Colonic mucosa (tissue), 4 donors: ENCODE measurements at regions not wholly inside any gene's neighbourhood (a gene's known extent, or its start where the extent isn't known, plus 50 kb on each side); places are given as distances from the start of the nearest gene placed in this dataset.

Experiments used
- DNase-seq: peaks from one replicate; pipeline ENCODE4 v3.0.0-alpha.2; 2020
- H3K27ac ChIP-seq: fragments of 200-600 bp; one replicate; pipeline ENCODE4 v1.8.0; 2021
- H3K27me3 ChIP-seq: fragments of 200-600 bp; one replicate; pipeline ENCODE4 v1.8.0; 2021
- H3K36me3 ChIP-seq: fragments of 200-600 bp; one replicate; pipeline ENCODE4 v1.8.0; 2021
- H3K4me1 ChIP-seq: fragments of 200-600 bp; one replicate; pipeline ENCODE4 v1.8.0; 2021; ENCODE audit warnings: mild to moderate bottlenecking
- H3K4me3 ChIP-seq: fragments of 200-600 bp; one replicate; pipeline ENCODE4 v1.8.0; 2021
- H3K9ac ChIP-seq, 2 donors: one replicate each; pipeline ENCODE4 v1.7.0; 2013; ENCODE audit warnings: control low read depth in 2 of 2, low read depth in 2 of 2, low read length in 2 of 2
- H3K9me3 ChIP-seq: fragments of 200-600 bp; one replicate; pipeline ENCODE4 v1.8.0; 2021
- CTCF ChIP-seq: fragments of 200-600 bp; IDR thresholded peaks from one replicate; pipeline ENCODE4 v1.8.0; 2022; ENCODE audit warnings: antibody characterized with exemption, mild to moderate bottlenecking
- intact Hi-C: fragments of 100-400 bp; cut with DNase I; formaldehyde crosslinking; loops from one replicate; pipeline ENCODE4 v1.14.1; 2022
- donor health status: healthy.
- donor health status: DM: no; HTN: no; CAD: no.
- donor health status: DM: no; HTN: no; CAD: no.

- no peaks in the 10 kb centered on the region for H3K27me3 ChIP-seq
- no peak for TF ChIP-seq CTCF
- H3K36me3 ChIP-seq: no peaks in the 10 kb centered on the region
- H3K27ac ChIP-seq: no peak overlapping the region
- intact Hi-C loops: no loop called here
- no peaks in the 10 kb centered on the region for H3K4me1 ChIP-seq
- H3K9ac ChIP-seq: no peak overlapping the region
- DNase-seq: no peak
- no peaks in the 10 kb centered on the region for H3K9me3 ChIP-seq
- H3K4me3 ChIP-seq: no peak overlapping the region
Observed at GRCh38 chr9:7415836-7416235, 383.7 kb downstream of the DMAC1 start.

DNA sequence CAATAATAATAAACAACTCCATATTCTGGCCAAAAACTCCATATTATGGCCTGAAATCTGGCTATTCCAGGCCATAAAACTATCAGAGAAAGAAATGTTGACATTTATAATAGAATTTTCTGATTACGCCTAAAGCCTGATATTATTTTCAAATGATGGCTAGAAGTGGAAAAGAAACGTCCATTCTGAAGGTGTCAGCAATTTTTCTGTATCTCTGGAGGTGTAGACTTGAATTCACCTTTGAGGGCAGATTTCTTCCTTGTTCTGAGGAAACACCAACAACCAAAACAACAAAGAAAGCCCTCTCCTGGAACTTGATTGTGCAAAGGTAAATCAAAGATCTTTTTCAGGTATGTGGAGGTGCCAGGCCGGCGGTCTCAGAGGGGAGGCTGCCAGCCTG, 390.7 kb downstream of the DMAC1 start:
- H3K4me1 ChIP-seq: no peaks in the 10 kb centered on the region
- TF ChIP-seq CTCF: no peak
- H3K27me3 ChIP-seq: no peaks in the 10 kb centered on the region
- no peak overlapping the region for H3K4me3 ChIP-seq
- H3K9ac ChIP-seq: no peak overlapping the region
- DNase-seq: no peak
- H3K27ac ChIP-seq: no peak overlapping the region
- intact Hi-C loops: no loop called here
- H3K36me3 ChIP-seq: no peaks in the 10 kb centered on the region
- no peaks in the 10 kb centered on the region for H3K9me3 ChIP-seq

DNA sequence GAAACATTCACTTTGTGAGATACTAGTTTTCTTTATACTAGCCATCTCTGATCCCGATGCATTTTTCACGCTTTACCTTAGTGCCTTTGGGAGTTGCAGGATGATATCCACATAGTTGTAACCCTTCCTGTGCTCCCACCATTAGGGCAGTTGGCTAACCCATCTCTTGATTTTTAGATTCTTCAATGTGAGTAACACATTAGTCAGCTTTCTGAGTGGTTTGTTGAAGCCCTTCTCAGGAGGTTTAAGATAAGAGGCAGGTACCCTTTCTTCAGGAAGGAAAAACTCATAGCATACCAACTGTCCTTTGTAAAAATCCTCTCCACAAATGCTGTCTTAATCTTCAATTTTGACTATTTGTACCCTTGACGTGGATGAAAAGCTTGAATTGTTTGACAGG, 392.3 kb downstream of the DMAC1 start:
- Histone ChIP-seq H3K4me3 (no peak overlapping the region), H3K27ac (no peak overlapping the region), H3K9ac (no peak overlapping the region), H3K27me3 (no peaks in the 10 kb centered on the region), H3K36me3 (no peaks in the 10 kb centered on the region), H3K9me3 (no peaks in the 10 kb centered on the region), H3K4me1 (no peaks in the 10 kb centered on the region)
- TF ChIP-seq CTCF: no peak
- intact Hi-C loops: no loop called here
- no peak for DNase-seq

DNA sequence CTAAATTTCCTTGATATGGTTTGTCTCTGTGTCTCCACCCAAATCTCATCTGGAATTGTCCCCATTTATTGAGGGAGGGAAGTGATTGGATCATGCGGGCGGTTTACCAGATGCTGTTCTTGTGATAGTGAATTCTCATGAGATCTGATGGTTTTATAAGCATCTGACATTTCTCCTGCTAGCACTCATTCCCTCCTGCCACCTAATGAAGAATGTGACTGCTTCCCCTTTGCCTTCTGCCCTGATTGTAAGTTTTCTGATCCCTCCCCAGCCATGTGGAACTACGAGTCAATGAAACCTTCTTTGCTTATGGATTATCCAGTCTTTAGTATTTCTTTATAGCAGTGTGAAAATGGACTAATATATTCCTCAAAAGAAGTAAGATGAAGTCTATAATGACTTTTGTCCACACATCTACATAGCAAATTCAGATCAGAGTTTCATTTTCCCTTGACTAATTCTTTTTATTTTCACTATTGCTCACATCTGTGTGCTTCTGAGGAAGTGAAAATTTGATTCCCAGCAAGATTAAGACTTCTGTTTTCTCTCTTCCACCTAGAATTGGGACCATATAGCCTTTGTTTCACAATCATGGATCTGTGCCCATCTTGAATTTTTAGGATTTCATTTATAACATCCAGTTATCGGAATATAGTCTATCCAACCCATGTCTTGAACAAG, 393.5 kb downstream of the DMAC1 start:
- Histone ChIP-seq H3K27me3 (no peaks in the 10 kb centered on the region), H3K36me3 (no peaks in the 10 kb centered on the region), H3K4me1 (no peaks in the 10 kb centered on the region), H3K27ac (no peak overlapping the region), H3K4me3 (no peak overlapping the region), H3K9me3 (no peaks in the 10 kb centered on the region), H3K9ac (no peak overlapping the region)
- TF ChIP-seq CTCF: no peak
- intact Hi-C loops: no loop called here
- DNase-seq: no peak

GRCh38 chr9:7403839-7404487, 395.6 kb downstream of the DMAC1 start:
- no peak for TF ChIP-seq CTCF
- Histone ChIP-seq H3K4me1 (no peaks in the 10 kb centered on the region), H3K9me3 (no peaks in the 10 kb centered on the region), H3K27ac (no peak overlapping the region), H3K36me3 (no peaks in the 10 kb centered on the region), H3K9ac (no peak overlapping the region), H3K4me3 (no peak overlapping the region), H3K27me3 (no peaks in the 10 kb centered on the region)
- DNase-seq: no peak
- intact Hi-C loops: loop anchor here (2.0 to 5.0 kb wide), 2 partner anchors 133 to 352 kb away; no protein-coding TSS in a partner anchor
